ENCODE measurements at regions not wholly inside any gene's neighbourhood (a gene's known extent, or its start where the extent isn't known, plus 50 kb on each side); places are given as distances from the start of the nearest gene placed in this dataset.
A peak's percentile ranks its signal among the peaks of the same experiment; 100 is the strongest.

DNA sequence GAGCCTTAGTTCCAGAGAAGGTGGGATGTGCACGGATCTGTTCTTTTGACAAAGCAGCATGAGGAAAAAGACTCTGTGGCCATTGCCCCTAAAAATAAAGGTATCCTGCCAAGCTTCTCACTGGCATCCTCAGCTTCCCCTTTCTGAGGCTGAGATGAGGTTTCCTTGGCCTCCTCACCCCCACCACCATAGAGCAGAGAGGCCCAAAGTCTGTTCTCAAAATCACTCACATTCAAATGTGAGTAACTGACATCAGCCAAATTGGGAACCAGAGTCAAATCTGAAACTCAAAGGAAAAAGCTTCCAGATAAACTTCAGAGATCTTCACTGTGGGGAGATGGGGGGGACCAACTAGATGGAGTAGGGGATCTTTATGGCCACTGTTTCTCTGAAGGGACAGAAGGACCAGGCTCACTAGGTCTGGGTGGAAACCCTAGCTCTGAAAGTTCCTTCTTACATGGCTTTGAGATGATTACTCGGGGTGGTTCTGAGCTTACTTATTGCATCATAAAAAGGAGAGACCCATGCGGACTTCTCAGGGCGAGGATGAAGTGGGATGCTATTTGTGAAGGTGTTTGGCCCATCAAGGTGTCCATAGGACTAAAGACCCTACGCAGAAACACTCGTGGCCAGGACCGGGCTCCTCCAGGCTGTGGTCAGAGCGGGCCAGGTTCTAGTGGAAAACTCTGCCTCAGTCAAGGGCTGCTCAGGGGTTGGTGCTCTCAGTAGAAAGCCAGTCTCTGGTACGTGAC, 61.5 kb upstream of the MEF2A start:
- no peak overlapping the region for H3K27ac ChIP-seq
- intact Hi-C loops (cut with DNase I; ENCODE audit: low total_unique reads): no loop called here
- no peaks in the 10 kb centered on the region for H3K36me3 ChIP-seq
- peaks cover 5 to 39% (median 18%) of the 10 kb centered on the region in 4 donors for H3K4me1 ChIP-seq
- DNase-seq: no peak
- 80 to 95% (median 90%) methylated on average over 5 to 9 of the region's 9 CpGs for WGBS, 5 donors
- TF ChIP-seq POLR2A (IDR thresholded peaks at IDR 0.05) (no peak), EP300 (IDR thresholded peaks at IDR 0.05) (no peak), POLR2AphosphoS5 (IDR thresholded peaks at IDR 0.05) (no peak)
- TF ChIP-seq, protein P1, sequence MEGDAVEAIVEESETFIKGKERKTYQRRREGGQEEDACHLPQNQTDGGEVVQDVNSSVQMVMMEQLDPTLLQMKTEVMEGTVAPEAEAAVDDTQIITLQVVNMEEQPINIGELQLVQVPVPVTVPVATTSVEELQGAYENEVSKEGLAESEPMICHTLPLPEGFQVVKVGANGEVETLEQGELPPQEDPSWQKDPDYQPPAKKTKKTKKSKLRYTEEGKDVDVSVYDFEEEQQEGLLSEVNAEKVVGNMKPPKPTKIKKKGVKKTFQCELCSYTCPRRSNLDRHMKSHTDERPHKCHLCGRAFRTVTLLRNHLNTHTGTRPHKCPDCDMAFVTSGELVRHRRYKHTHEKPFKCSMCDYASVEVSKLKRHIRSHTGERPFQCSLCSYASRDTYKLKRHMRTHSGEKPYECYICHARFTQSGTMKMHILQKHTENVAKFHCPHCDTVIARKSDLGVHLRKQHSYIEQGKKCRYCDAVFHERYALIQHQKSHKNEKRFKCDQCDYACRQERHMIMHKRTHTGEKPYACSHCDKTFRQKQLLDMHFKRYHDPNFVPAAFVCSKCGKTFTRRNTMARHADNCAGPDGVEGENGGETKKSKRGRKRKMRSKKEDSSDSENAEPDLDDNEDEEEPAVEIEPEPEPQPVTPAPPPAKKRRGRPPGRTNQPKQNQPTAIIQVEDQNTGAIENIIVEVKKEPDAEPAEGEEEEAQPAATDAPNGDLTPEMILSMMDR (IDR thresholded peaks at IDR 0.05): no peak
- no peaks in the 10 kb centered on the region for H3K9me3 ChIP-seq
- H3K4me3 ChIP-seq: no peak overlapping the region
- no peaks in the 10 kb centered on the region for H3K27me3 ChIP-seq

DNA sequence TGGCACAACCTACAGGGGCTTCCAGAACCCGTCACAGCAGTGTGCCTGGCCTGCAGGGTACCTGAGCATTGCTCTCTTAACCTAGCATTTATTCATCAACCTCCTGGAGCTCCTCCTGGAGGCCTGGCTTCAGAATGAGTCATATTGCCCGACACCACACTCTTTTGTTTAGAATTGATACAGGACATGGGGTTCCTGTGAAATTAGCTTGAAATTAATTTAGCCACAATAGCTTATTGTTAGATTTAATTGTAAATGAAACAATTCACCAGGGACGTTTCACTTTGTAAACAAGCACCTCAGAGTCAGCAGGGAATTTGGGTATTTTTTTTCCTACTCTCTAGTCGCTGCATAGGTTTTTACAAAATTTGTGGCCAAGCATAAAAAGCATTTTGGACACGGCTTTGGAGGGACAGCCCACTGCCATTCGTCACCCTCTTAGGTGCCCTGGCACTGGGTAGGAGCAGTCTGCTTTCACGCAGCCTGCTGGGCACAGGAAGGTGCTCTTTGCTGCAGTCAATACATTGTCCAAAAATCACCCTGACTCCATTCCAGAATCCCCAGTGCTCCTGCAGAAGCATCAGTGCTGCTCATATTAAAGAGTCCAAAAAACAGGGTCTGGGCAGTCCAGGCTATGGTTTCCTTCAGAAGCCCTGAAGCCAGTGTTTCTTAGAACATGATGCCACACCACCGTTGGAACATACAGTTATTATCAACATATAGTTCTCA, 60.8 kb upstream of the MEF2A start:
- H3K27ac ChIP-seq: peak overlapping the region in 1 of 5 donors; percentile 15
- no peaks in the 10 kb centered on the region for H3K27me3 ChIP-seq
- H3K36me3 ChIP-seq: no peaks in the 10 kb centered on the region
- H3K4me1 ChIP-seq: peaks cover 5 to 40% (median 18%) of the 10 kb centered on the region in 4 donors
- TF ChIP-seq POLR2A (IDR thresholded peaks at IDR 0.05) (no peak), POLR2AphosphoS5 (IDR thresholded peaks at IDR 0.05) (no peak), EP300 (IDR thresholded peaks at IDR 0.05) (no peak)
- TF ChIP-seq, protein P1 (IDR thresholded peaks at IDR 0.05): no peak
- no peaks in the 10 kb centered on the region for H3K9me3 ChIP-seq
- no peak for DNase-seq
- H3K4me3 ChIP-seq: no peak overlapping the region
- 53 to 63% (median 59%) methylated on average over 8 of the region's 8 CpGs for WGBS, 5 donors
- intact Hi-C loops (cut with DNase I; ENCODE audit: low total_unique reads): no loop called here

DNA sequence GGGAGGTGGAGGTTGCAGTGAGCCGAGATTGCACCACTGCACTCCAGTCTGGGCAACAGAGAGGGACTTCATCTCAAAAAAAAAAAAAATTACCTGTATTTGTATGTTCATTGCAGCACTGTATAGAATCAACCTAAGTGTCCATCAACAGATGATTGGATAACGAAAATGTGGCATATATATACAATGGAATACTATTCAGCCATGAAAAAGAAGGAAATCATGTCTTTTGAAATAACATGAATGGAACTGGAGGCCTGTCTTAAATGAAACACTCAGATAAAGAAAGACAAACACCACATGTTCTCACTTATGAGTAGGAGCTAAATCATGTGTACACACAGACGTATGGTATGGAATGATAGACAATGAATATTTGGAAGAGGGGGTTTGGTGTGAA, 59.4 kb upstream of the MEF2A start:
- H3K36me3 ChIP-seq: no peaks in the 10 kb centered on the region
- intact Hi-C loops (cut with DNase I; ENCODE audit: low total_unique reads): no loop called here
- DNase-seq: no peak
- TF ChIP-seq EP300 (IDR thresholded peaks at IDR 0.05): no peak
- WGBS, 5 donors: 81 to 94% (median 83%) methylated on average over 3 of the region's 3 CpGs
- H3K4me1 ChIP-seq: peaks cover 5 to 47% (median 22%) of the 10 kb centered on the region in 4 donors
- H3K27me3 ChIP-seq: no peaks in the 10 kb centered on the region
- no peaks in the 10 kb centered on the region for H3K9me3 ChIP-seq
- H3K4me3 ChIP-seq: no peak overlapping the region
- H3K27ac ChIP-seq: peak overlapping the region in 1 of 5 donors; percentile 76

DNA sequence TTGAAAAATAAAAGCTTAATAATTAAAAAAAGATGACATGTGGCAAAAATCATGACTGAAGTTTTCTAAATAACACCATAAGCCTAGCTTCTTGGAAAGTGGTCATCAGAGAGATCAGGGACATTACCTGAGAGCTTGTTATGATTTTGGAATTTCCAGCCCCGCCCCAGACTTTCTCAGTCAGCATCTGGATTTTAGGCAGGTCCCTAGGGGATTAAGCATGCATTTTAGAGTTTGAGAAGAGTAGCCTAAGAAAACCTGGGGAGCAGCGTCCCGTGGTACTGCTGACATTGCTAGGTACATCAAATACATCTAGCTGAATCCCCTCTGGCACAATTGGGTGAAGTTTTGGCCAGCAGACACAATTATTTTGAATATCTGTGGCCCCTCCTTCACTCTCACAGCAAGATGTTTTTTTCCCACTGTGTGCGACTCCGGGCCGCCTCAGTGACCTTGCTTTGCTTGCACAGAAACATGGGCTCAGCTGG, 58.7 kb upstream of the MEF2A start:
- 42 to 56% (median 46%) methylated on average over 6 of the region's 6 CpGs for WGBS, 5 donors

More for the DNA sequence above, 58.7 kb upstream of the MEF2A start:
- Histone ChIP-seq H3K4me3 (no peak overlapping the region), H3K9me3 (no peaks in the 10 kb centered on the region), H3K27me3 (no peaks in the 10 kb centered on the region), H3K4me1 (peaks cover 5 to 52% (median 25%) of the 10 kb centered on the region in 4 donors), H3K27ac (peak overlapping the region; percentile 15 to 76 (median 54)), H3K36me3 (no peaks in the 10 kb centered on the region)
- no peak for DNase-seq
- TF ChIP-seq POLR2AphosphoS5 (IDR thresholded peaks at IDR 0.05) (no peak), POLR2A (IDR thresholded peaks at IDR 0.05) (no peak), EP300 (IDR thresholded peaks at IDR 0.05) (no peak)
- TF ChIP-seq, protein P1 (IDR thresholded peaks at IDR 0.05): no peak
- intact Hi-C loops (cut with DNase I; ENCODE audit: low total_unique reads): no loop called here

Data from stomach (tissue), 8 donors.